ENCODE measurements at regions not wholly inside any gene's neighbourhood (a gene's known extent, or its start where the extent isn't known, plus 50 kb on each side); places are given as distances from the start of the nearest gene placed in this dataset.

DNA sequence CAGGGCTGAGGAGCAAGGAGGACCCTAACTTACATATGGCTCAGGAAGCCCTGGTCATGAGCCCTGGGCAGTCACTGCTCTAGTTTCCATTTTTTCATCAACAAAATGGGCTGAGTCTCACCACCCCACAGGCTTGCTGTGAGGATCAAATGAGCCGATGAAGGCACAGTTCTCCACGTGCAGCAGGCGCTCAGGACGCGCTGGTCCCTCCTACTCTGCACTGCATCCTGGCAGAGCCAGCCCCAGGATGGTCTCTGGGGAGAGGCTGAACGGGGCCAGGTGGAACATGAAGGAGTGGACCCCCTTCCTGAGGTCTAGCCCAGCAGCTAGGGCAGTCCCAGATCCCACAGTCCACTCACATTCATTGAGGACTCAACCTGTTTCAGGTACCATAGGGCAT lies 349.3 kb downstream of the PTPRU start:
- DNase-seq (ENCODE audit: low read depth), result no peak
- TF ChIP-seq, protein P1, sequence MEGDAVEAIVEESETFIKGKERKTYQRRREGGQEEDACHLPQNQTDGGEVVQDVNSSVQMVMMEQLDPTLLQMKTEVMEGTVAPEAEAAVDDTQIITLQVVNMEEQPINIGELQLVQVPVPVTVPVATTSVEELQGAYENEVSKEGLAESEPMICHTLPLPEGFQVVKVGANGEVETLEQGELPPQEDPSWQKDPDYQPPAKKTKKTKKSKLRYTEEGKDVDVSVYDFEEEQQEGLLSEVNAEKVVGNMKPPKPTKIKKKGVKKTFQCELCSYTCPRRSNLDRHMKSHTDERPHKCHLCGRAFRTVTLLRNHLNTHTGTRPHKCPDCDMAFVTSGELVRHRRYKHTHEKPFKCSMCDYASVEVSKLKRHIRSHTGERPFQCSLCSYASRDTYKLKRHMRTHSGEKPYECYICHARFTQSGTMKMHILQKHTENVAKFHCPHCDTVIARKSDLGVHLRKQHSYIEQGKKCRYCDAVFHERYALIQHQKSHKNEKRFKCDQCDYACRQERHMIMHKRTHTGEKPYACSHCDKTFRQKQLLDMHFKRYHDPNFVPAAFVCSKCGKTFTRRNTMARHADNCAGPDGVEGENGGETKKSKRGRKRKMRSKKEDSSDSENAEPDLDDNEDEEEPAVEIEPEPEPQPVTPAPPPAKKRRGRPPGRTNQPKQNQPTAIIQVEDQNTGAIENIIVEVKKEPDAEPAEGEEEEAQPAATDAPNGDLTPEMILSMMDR (IDR thresholded peaks at IDR 0.05; ENCODE audit: control insufficient read depth, insufficient read depth, low read depth, low read length, missing control alignments), result no peak
- no peak overlapping the region for H3K4me3 ChIP-seq (ENCODE audit: control insufficient read depth, low read depth, low read length)

- H3K4me3 ChIP-seq (ENCODE audit: control insufficient read depth, low read depth, low read length), result no peak overlapping the region
- no peak for DNase-seq (ENCODE audit: low read depth)
- TF ChIP-seq, protein P1 (IDR thresholded peaks at IDR 0.05; ENCODE audit: control insufficient read depth, insufficient read depth, low read depth, low read length, missing control alignments), result no peak
Measured at GRCh38 chr1:29585201-29585600, 348.9 kb downstream of the PTPRU start.

- no peak for DNase-seq (ENCODE audit: low read depth)
Measured at GRCh38 chr1:29584776-29585175, 348.5 kb downstream of the PTPRU start.

DNA sequence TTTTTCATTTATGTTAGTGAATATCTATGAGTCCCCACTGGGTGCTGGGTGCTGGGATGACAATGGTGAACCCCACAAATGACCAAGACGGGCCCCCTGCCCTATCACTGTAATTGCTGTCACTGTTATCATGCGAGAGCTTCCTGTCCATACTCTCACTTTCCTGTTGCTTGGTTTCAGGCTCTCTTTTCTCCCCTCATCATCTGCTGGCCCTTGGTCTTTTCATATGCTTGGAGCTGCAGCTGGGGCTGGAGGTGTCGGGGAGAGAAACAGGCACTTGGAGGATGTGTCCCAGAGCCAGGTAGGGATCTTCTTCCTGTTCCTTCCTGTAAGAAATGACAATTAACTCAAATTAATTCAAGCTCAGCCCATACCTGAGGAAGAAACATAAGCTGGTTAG lies 348.0 kb downstream of the PTPRU start:
- TF ChIP-seq, protein P1 (IDR thresholded peaks at IDR 0.05; ENCODE audit: control insufficient read depth, insufficient read depth, low read depth, low read length, missing control alignments), result no peak
- no peak overlapping the region for H3K4me3 ChIP-seq (ENCODE audit: control insufficient read depth, low read depth, low read length)
- no peak for DNase-seq (ENCODE audit: low read depth)

More at GRCh38 chr1:29584776-29585175, 348.5 kb downstream of the PTPRU start:
- TF ChIP-seq, protein P1 (IDR thresholded peaks at IDR 0.05; ENCODE audit: control insufficient read depth, insufficient read depth, low read depth, low read length, missing control alignments), result no peak
- no peak overlapping the region for H3K4me3 ChIP-seq (ENCODE audit: control insufficient read depth, low read depth, low read length)

GRCh38 chr1:29583727-29584126 lies 347.4 kb downstream of the PTPRU start:
- H3K4me3 ChIP-seq (ENCODE audit: control insufficient read depth, low read depth, low read length), result no peak overlapping the region
- TF ChIP-seq, protein P1 (IDR thresholded peaks at IDR 0.05; ENCODE audit: control insufficient read depth, insufficient read depth, low read depth, low read length, missing control alignments), result no peak
- DNase-seq (ENCODE audit: low read depth), result no peak

GRCh38 chr1:29581256-29581655 lies 344.9 kb downstream of the PTPRU start:
- TF ChIP-seq, protein P1 (IDR thresholded peaks at IDR 0.05; ENCODE audit: control insufficient read depth, insufficient read depth, low read depth, low read length, missing control alignments), result no peak
- DNase-seq (ENCODE audit: low read depth), result no peak
- no peak overlapping the region for H3K4me3 ChIP-seq (ENCODE audit: control insufficient read depth, low read depth, low read length)

Data from AG09309 (cell line).